ENCODE measurements at regions not wholly inside any gene's neighbourhood (a gene's known extent, or its start where the extent isn't known, plus 50 kb on each side); places are given as distances from the start of the nearest gene placed in this dataset.
A peak's percentile ranks its signal among the peaks of the same experiment; 100 is the strongest.

DNA sequence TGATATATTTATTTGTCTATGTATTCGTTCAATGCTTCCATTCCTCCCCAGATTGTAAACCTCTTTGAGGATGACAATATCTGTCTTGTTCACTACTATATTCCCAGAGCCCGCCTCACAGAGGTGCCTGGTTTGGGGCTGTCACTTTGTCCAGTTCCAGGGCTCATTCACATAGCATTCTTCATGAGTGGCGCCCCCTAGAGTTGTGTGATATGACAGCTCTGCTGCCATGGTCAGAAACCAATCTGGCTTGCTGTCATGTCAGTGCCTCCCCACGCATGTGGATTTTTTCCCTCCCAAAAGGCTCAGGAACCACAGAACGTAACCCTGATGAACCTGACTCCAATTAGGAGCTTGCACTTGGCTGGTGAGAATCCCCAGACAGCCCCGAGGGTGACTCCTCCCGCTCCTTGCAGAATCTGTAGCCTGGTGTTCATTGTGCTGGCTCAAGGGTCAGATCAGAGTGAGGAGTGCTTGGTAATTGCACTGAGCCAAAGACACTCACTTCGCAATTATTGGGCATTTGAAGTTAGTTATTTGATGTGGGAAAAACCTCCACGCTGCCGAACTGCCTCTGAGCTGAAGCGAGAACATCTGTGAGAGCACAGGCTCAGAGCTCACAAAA is 145.5 kb downstream of the PTPN11 start:
- DNase-seq (ENCODE audit: low read depth, low spot score) (no peak), ATAC-seq (0 out of 2 replicates have a peak, but pooled peaks have one; percentile 54)
- no peaks in the 10 kb centered on the region for H3K36me3 ChIP-seq (ENCODE audit: control insufficient read depth in 1 of 2, insufficient read depth in 2 of 2, low read length in 2 of 2)
- TF ChIP-seq YY1 (IDR thresholded peaks at IDR 0.05; ENCODE audit: extremely low read depth, insufficient replicate concordance, low read depth, low read length) (no peak), JUND (IDR thresholded peaks at IDR 0.05) (no peak), ZNF274 (IDR thresholded peaks at IDR 0.05; ENCODE audit: low read depth, low read length) (no peak)
- TF ChIP-seq, protein P1, sequence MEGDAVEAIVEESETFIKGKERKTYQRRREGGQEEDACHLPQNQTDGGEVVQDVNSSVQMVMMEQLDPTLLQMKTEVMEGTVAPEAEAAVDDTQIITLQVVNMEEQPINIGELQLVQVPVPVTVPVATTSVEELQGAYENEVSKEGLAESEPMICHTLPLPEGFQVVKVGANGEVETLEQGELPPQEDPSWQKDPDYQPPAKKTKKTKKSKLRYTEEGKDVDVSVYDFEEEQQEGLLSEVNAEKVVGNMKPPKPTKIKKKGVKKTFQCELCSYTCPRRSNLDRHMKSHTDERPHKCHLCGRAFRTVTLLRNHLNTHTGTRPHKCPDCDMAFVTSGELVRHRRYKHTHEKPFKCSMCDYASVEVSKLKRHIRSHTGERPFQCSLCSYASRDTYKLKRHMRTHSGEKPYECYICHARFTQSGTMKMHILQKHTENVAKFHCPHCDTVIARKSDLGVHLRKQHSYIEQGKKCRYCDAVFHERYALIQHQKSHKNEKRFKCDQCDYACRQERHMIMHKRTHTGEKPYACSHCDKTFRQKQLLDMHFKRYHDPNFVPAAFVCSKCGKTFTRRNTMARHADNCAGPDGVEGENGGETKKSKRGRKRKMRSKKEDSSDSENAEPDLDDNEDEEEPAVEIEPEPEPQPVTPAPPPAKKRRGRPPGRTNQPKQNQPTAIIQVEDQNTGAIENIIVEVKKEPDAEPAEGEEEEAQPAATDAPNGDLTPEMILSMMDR (IDR thresholded peaks at IDR 0.05 in 2 of 3, conservative IDR thresholded peaks at IDR 0.05 in 1 of 3; ENCODE audit: borderline replicate concordance in 1 of 3, insufficient read depth in 1 of 3, low read depth in 2 of 3, low read length in 2 of 3): peak in 2 of 3 experiments; percentile 40 to 51; a peak in 4 of 6 replicates
- TF ChIP-seq, protein P2, sequence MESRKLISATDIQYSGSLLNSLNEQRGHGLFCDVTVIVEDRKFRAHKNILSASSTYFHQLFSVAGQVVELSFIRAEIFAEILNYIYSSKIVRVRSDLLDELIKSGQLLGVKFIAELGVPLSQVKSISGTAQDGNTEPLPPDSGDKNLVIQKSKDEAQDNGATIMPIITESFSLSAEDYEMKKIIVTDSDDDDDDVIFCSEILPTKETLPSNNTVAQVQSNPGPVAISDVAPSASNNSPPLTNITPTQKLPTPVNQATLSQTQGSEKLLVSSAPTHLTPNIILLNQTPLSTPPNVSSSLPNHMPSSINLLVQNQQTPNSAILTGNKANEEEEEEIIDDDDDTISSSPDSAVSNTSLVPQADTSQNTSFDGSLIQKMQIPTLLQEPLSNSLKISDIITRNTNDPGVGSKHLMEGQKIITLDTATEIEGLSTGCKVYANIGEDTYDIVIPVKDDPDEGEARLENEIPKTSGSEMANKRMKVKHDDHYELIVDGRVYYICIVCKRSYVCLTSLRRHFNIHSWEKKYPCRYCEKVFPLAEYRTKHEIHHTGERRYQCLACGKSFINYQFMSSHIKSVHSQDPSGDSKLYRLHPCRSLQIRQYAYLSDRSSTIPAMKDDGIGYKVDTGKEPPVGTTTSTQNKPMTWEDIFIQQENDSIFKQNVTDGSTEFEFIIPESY (IDR thresholded peaks at IDR 0.05; ENCODE audit: extremely low read depth, insufficient replicate concordance, low read length): no peak
- H3K9ac ChIP-seq (ENCODE audit: low read length): no peak overlapping the region
- H3K79me2 ChIP-seq (ENCODE audit: insufficient read depth, low read length): no peaks in the 10 kb centered on the region
- ChIA-PET RAD21 (ENCODE audit: low non-redundant PET in 1 of 2, low total read pairs in 2 of 2, uncharacterized antibody in 2 of 2, unreplicated experiment in 2 of 2) (no interaction called here), POLR2A (no interaction called here), CTCF (no interaction called here)
- no peaks in the 10 kb centered on the region for H3K27me3 ChIP-seq (ENCODE audit: insufficient read depth, low read length)
- H3K4me2 ChIP-seq (ENCODE audit: low read length): no peak overlapping the region
- no peaks in the 10 kb centered on the region for H3K4me1 ChIP-seq (ENCODE audit: control insufficient read depth in 1 of 2, insufficient read depth in 2 of 2, low read length in 2 of 2)
- no peaks in the 10 kb centered on the region for H3K9me3 ChIP-seq (ENCODE audit: control insufficient read depth in 1 of 2, insufficient read depth in 1 of 2, low read depth in 1 of 2, low read length in 2 of 2)
- intact Hi-C loops (cut with micrococcal nuclease): no loop called here
- no peak overlapping the region for H3K4me3 ChIP-seq (replicated peaks in 1 of 2; ENCODE audit: low read depth in 1 of 2, low read length in 2 of 2)
- H4K20me1 ChIP-seq (ENCODE audit: insufficient read depth): no peaks in the 10 kb centered on the region
- BruUV-seq (replicated peaks): no TSS peak
- H2AFZ ChIP-seq (ENCODE audit: low read depth, low read length, poor library complexity, severe bottlenecking): no peak overlapping the region
- no peaks in the 10 kb centered on the region for H3K9me2 ChIP-seq (ENCODE audit: insufficient read depth)
- no peak overlapping the region for H3K27ac ChIP-seq (ENCODE audit: low read depth, low read length)
